Left kidney (tissue), 1 donor: ENCODE measurements at regions not wholly inside any gene's neighbourhood (a gene's known extent, or its start where the extent isn't known, plus 50 kb on each side); places are given as distances from the start of the nearest gene placed in this dataset.
"Not testable (repeated sequence)": the region's sequence is repeated elsewhere in the genome, so short reads cannot be mapped to it uniquely, and the experiment has no call there.

Experiments used
- DNase-seq: peaks from one replicate; pipeline ENCODE4 v3.0.0-alpha.2; 2013

GRCh38 chr16:63921737-63922295 is 1200.0 kb downstream of the CDH11 start:
- DNase-seq: no peak

- no peak for DNase-seq
Measured at GRCh38 chr16:63913290-63913689, 1208.6 kb downstream of the CDH11 start.

GRCh38 chr16:63907251-63907650 is 1214.6 kb downstream of the CDH11 start:
- DNase-seq: no peak

- DNase-seq: no peak
Measured at GRCh38 chr16:63904930-63905329, 1216.9 kb downstream of the CDH11 start.

GRCh38 chr16:63904182-63904581 is 1217.7 kb downstream of the CDH11 start:
- DNase-seq: no peak

- DNase-seq: no peak
Measured at GRCh38 chr16:63896383-63897109, 1225.3 kb downstream of the CDH11 start.

GRCh38 chr16:63890723-63891122 is 1231.1 kb downstream of the CDH11 start:
- no peak for DNase-seq

GRCh38 chr16:63890081-63890480 is 1231.8 kb downstream of the CDH11 start:
- no peak for DNase-seq

- no peak for DNase-seq
Measured at GRCh38 chr16:63883091-63883490, 1238.8 kb downstream of the CDH11 start.

GRCh38 chr16:63882576-63882975 is 1239.3 kb downstream of the CDH11 start:
- no peak for DNase-seq

- no peak for DNase-seq
Measured at GRCh38 chr16:63880948-63881347, 1240.9 kb downstream of the CDH11 start.

- no peak for DNase-seq
Measured at GRCh38 chr16:63877401-63877800, 1244.5 kb downstream of the CDH11 start.

- no peak for DNase-seq
Measured at GRCh38 chr16:63876103-63876502, 1245.8 kb downstream of the CDH11 start.

GRCh38 chr16:63860700-63861099 is 1261.2 kb downstream of the CDH11 start:
- DNase-seq: not testable (repeated sequence)

- DNase-seq: no peak
Measured at GRCh38 chr16:63856537-63856936, 1265.3 kb downstream of the CDH11 start.

- DNase-seq: no peak
Measured at GRCh38 chr16:63850979-63851378, 1270.9 kb downstream of the CDH11 start.

GRCh38 chr16:63841271-63841670 is 1280.6 kb downstream of the CDH11 start:
- DNase-seq: no peak

GRCh38 chr16:63830061-63830460 is 1291.8 kb downstream of the CDH11 start:
- no peak for DNase-seq

- no peak for DNase-seq
Measured at GRCh38 chr16:63822818-63823217, 1299.0 kb downstream of the CDH11 start.

GRCh38 chr16:63816276-63816675 is 1305.6 kb downstream of the CDH11 start:
- DNase-seq: no peak

GRCh38 chr16:63813862-63814261 is 1308.0 kb downstream of the CDH11 start:
- DNase-seq: no peak

GRCh38 chr16:63808730-63809129 is 1313.1 kb downstream of the CDH11 start:
- DNase-seq: no peak

GRCh38 chr16:63806794-63807506 is 1314.9 kb downstream of the CDH11 start:
- no peak for DNase-seq

GRCh38 chr16:63804126-63804525 is 1317.7 kb downstream of the CDH11 start:
- no peak for DNase-seq
